MCF 10A (cell line): ENCODE measurements at regions not wholly inside any gene's neighbourhood (a gene's known extent, or its start where the extent isn't known, plus 50 kb on each side); places are given as distances from the start of the nearest gene placed in this dataset.

Source experiments
- BruUV-seq: library from RNA; stranded (reverse); fragments of 400-500 nt; replicated peaks from 2 replicates; lab custom pipeline; 2021; lab: Mats Ljungman, UMichigan
- CTCF ChIA-PET: fragments of 300-600 bp; sonication (Branson Sonifier 250); formaldehyde crosslinking; extraction: SDS; loops from one replicate; lab custom pipeline; 2021; ENCODE audit warnings: antibody characterized with exemption, inconsistent platforms; lab: Yijun Ruan, JAX
- POLR2A ChIA-PET: fragments of 300-600, 350-650 bp; sonication (Branson Sonifier 250); formaldehyde crosslinking; extraction: SDS; loops from one replicate; lab custom pipeline; 2020; ENCODE audit warnings: antibody characterized with exemption, inconsistent platforms; lab: Yijun Ruan, JAX
- DNase-seq: peaks from one replicate; pipeline ENCODE4 v3.0.0-alpha.2; 2018; ENCODE audit not compliant: unreplicated experiment
- H3K27ac Mint-ChIP-seq: one replicate; pipeline ENCODE4 v1.8.0; 2022; ENCODE audit warnings: mild to moderate bottlenecking, low read depth, mixed read lengths; ENCODE audit not compliant: unreplicated experiment
- H3K27me3 Mint-ChIP-seq: one replicate; pipeline ENCODE4 v1.8.0; 2022; ENCODE audit warnings: mixed read lengths; ENCODE audit not compliant: insufficient read depth, unreplicated experiment
- H3K36me3 Mint-ChIP-seq: one replicate; pipeline ENCODE4 v1.8.0; 2022; ENCODE audit warnings: mild to moderate bottlenecking, moderate library complexity, mixed read lengths; ENCODE audit not compliant: insufficient read depth, unreplicated experiment
- H3K4me1 Mint-ChIP-seq: one replicate; pipeline ENCODE4 v1.8.0; 2022; ENCODE audit warnings: mixed read lengths; ENCODE audit not compliant: insufficient read depth, unreplicated experiment
- H3K4me3 Mint-ChIP-seq: one replicate; pipeline ENCODE4 v1.8.0; 2022; ENCODE audit warnings: mild to moderate bottlenecking, moderate library complexity, mixed read lengths; ENCODE audit not compliant: unreplicated experiment
- H3K9me3 Mint-ChIP-seq: one replicate; pipeline ENCODE4 v1.8.0; 2022; ENCODE audit warnings: mixed read lengths; ENCODE audit not compliant: unreplicated experiment
- intact Hi-C: fragments of 100-400 bp; cut with micrococcal nuclease; formaldehyde crosslinking; loops from 2 replicates; pipeline ENCODE4 v1.14.1; 2022
- TF ChIP-seq, protein P1 (sequence below): fragments of 200-600 bp; IDR thresholded peaks from one replicate; pipeline ENCODE4 v1.8.0; 2022; ENCODE audit warnings: antibody characterized with exemption, mild to moderate bottlenecking; ENCODE audit not compliant: unreplicated experiment

DNA sequence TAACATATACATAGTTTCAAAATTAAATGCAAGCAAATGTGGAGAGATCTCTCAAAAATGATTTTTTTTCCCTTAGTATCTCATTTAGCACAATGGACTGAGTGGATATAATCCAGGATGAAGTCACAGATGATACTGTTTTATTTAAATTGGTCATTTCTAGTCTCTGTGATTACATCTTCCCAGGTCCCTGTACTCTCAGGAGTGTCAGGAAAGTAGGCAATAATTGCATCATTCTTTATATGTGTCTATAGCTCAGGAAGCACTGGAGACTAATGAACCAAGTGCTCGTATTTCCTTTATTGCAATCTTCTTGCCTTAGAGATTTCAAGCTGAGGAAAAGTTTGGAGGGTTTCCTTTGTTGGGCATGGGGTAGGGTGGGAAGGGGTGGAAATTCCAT lies 309.4 kb upstream of the THRB start:
- no peak overlapping the region for H3K27ac Mint-ChIP-seq
- CTCF ChIA-PET = interaction anchor here (0.6 kb wide), 1 partner anchor 625 kb away, joined by 3 read pairs; no protein-coding TSS in a partner anchor
- H3K36me3 Mint-ChIP-seq = no peaks in the 10 kb centered on the region
- intact Hi-C loops = no loop called here
- POLR2A ChIA-PET = no interaction called here
- BruUV-seq = no TSS peak
- peaks cover 4% of the 10 kb centered on the region for H3K9me3 Mint-ChIP-seq
- TF ChIP-seq, protein P1, sequence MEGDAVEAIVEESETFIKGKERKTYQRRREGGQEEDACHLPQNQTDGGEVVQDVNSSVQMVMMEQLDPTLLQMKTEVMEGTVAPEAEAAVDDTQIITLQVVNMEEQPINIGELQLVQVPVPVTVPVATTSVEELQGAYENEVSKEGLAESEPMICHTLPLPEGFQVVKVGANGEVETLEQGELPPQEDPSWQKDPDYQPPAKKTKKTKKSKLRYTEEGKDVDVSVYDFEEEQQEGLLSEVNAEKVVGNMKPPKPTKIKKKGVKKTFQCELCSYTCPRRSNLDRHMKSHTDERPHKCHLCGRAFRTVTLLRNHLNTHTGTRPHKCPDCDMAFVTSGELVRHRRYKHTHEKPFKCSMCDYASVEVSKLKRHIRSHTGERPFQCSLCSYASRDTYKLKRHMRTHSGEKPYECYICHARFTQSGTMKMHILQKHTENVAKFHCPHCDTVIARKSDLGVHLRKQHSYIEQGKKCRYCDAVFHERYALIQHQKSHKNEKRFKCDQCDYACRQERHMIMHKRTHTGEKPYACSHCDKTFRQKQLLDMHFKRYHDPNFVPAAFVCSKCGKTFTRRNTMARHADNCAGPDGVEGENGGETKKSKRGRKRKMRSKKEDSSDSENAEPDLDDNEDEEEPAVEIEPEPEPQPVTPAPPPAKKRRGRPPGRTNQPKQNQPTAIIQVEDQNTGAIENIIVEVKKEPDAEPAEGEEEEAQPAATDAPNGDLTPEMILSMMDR = no peak
- H3K27me3 Mint-ChIP-seq = no peaks in the 10 kb centered on the region
- DNase-seq = no peak
- H3K4me3 Mint-ChIP-seq = no peak overlapping the region
- no peaks in the 10 kb centered on the region for H3K4me1 Mint-ChIP-seq

DNA sequence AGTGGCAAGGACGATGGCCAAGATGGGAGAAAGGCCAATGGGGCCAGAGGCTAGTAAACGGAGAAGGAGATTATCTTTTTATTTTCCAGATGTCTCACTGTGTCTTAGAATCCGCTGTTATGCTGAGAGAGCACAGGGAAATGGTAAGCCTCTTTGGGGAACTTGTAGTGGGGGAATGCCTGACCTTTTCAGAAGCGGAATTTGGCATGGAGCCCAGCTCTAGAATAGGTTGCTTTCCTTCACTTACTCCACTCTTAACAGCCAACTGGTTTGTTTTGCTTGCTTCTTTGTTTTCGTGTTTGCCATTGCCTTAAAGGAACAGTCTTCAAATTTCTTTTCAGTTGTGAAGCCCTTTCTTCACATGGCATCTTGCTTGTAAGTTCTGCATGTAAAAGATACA lies 316.2 kb upstream of the THRB start:
- Mint-ChIP-seq H3K27me3 (no peaks in the 10 kb centered on the region), H3K4me1 (no peaks in the 10 kb centered on the region), H3K4me3 (no peak overlapping the region), H3K36me3 (peaks cover 5% of the 10 kb centered on the region), H3K27ac (no peak overlapping the region), H3K9me3 (no peaks in the 10 kb centered on the region)
- intact Hi-C loops = no loop called here
- ChIA-PET CTCF (interaction anchor here (0.7 kb wide), 2 partner anchors 519 to 1549 kb away, joined by 3 read pairs; no protein-coding TSS in a partner anchor), POLR2A (no interaction called here)
- no TSS peak for BruUV-seq
- TF ChIP-seq, protein P1 = no peak
- DNase-seq = peak; percentile 9

DNA sequence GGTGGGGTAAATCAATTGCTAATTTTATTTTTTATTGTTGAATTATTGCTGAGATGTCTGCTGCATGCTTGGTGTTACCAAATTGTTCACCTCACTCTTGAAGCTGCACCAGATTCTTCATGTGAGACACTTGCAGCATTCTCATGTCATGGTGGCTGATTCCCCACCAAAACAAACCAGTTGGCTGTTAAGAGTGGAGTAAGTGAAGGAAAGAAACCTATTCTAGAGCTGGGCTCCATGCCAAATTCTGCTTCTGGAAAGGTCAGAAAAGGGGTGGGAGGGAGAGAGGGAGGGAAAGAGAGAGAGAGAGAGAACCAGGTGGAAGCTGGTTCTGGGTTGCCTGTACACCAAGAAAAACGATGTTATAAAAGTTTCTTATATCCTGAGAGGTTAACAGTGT lies 317.5 kb upstream of the THRB start:
- ChIA-PET CTCF (no interaction called here), POLR2A (no interaction called here)
- Mint-ChIP-seq H3K4me3 (no peak overlapping the region), H3K27me3 (no peaks in the 10 kb centered on the region), H3K9me3 (no peaks in the 10 kb centered on the region), H3K4me1 (no peaks in the 10 kb centered on the region), H3K36me3 (peaks cover 5% of the 10 kb centered on the region), H3K27ac (no peak overlapping the region)
- intact Hi-C loops = no loop called here
- peak; percentile 8 for DNase-seq
- BruUV-seq = no TSS peak
- TF ChIP-seq, protein P1 = no peak

DNA sequence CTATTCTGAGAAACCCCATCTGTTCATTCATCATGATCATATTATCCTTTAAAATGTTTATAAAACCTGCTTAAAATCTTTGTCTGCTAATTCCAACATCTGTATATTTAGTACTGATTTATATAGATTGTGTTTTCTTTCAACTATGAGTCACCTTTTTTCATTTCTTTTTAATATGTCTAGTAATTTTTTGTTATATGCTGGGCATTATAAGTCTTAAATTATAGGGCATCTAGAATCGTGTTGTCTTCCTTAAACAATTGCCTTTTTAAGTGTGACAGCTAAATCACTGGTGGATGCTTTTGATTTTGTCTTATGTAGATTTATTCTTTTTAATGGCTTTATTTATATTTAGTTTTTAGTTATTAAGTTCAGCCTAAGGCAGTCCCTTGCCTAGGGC lies 323.4 kb upstream of the THRB start:
- TF ChIP-seq, protein P1 = no peak
- POLR2A ChIA-PET = no interaction called here
- DNase-seq = no peak
- BruUV-seq = no TSS peak
- H3K27ac Mint-ChIP-seq = no peak overlapping the region
- CTCF ChIA-PET = no interaction called here
- no peaks in the 10 kb centered on the region for H3K27me3 Mint-ChIP-seq
- H3K4me1 Mint-ChIP-seq = no peaks in the 10 kb centered on the region
- H3K36me3 Mint-ChIP-seq = peaks cover 5% of the 10 kb centered on the region
- intact Hi-C loops = no loop called here
- no peaks in the 10 kb centered on the region for H3K9me3 Mint-ChIP-seq
- H3K4me3 Mint-ChIP-seq = no peak overlapping the region
